NCI-H524 treated with DMSO at 0.1 percent for 48 hours (cell line): ENCODE measurements at regions not wholly inside any gene's neighbourhood (a gene's known extent, or its start where the extent isn't known, plus 50 kb on each side); places are given as distances from the start of the nearest gene placed in this dataset.
"Not testable (repeated sequence)": the region's sequence is repeated elsewhere in the genome, so short reads cannot be mapped to it uniquely, and the experiment has no call there.

Experiments used
- DNase-seq: peaks from one replicate; lab custom pipeline; 2025; lab: John Stamatoyannopoulos, UW

DNA sequence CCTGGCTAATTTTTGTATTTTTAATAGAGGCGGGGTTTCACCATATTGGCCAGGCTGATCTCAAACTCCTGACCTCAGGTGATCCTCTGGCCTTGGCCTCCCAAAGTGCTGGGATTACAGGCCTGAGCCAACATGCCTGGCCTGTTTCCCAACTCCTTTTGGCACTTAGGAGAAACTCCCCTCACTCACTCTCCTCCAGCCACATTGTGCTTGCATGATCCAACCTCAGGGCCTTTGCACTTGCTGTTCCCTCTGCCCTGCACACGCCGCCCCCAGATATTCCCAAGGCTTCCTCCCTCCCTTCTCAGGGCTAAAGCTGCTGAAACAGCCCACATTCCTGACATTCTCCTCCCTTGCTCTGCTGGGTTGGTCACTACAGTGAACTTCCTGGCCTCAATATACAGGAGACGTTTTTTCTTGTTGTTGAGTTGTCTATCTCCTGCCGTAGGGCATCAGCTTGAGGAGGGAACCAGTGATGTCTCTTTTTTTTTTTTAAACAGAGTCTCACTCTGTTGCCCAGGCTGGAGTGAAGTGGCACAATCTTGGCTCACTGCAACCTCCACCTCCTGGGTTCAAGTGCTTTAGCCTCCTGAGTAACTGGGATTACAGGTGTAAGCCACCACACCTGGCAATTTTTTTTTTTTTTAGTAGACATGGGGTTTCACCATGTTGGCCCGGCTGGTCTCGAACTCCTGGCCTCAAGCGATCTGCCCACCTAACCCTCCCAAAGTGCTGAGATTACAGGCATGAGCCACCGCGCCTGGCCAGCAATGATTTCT is 61.4 kb upstream of the PTPN1 start:
- DNase-seq: not testable (repeated sequence)

DNA sequence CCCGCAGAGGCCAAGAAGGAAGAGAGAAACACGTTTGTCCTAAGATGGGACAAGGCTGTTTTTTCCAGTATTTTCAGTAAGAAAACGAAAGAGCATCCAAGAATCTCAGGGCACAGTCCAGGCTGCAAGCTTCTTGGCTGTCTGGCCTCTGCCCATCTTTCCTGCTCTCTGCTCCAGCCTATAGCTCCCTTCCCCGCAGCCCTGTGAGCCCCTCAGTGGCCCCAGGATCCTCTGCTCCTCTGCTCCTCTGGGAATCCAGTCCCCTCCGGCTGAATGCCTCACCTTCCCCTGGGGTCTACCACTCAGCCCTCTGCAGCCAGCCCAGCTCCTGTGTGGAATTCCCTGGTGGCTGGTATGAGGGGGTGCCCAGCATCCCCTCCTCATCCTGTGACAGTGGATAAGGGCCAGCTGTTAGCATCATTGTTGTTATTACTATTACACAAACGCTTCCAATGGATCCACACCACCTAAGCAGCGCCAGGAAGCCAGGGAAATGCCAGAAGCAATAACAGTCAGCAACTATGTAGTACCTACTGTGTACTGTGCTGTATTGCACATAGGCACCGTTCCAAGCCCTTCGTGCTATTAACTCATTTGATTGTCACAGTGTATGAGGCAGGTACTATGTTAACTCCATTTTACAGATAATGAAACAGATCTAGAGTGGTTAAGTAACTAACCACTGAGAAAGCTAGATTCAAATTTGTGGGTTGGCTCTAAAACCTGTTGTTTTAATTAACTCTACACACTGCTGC is 60.3 kb upstream of the PTPN1 start:
- DNase-seq: no peak

DNA sequence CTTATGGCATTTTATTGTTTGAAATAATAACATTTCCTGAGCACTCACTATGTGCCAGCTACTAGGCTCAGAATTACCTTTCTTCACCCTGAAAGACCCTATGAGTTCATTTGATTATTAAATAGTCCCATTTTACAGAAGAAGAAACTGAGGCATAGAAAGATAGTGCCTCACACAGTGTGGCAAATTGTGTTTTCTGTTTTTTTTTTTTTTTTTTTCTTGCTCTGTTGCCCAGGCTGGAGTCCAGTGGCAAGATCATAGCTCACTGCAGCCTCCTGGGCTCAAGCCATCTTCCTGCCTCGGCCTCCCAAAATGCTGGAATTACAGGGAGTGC is 59.7 kb upstream of the PTPN1 start:
- no peak for DNase-seq

DNA sequence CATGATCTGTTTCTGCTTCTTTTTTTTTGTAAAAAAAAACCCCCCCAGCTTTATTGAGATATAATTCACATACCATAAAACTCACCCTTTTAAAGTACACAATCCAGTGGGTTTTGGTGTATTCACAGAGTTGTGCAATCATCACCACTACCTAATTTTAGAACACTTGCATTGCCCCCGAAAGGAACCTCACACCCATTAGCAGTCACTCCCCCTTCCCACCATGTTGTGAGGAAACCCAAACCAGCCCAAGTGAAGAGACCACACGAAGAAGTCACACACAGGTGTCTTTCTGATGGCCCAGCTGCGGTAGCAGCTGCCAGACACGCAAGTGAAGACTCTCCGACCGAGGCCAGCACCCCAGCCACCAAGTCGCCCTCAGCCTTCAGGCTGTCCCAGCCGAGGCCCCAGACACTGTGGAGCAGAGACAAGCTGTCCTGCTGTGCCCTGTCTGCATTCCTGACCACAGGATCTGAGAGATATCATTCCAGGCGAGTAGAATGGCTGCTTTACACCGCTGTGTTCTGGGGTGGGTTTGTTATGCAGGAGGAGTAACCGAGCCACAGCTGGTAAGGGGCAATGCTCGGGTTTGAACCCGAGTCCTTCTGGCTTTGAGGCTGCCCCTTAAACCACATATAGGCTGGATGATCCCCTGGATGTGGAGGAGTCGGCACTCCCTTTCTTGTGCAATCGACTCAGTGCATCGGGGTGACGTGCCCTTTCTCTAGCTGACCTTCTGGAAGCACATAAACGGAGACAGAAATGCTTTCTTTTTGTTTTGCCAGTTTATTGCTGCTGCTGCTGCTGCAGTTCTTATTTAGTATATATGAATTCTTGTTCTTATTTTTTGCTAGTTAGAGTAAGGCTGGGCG is 59.1 kb upstream of the PTPN1 start:
- DNase-seq: no peak

DNA sequence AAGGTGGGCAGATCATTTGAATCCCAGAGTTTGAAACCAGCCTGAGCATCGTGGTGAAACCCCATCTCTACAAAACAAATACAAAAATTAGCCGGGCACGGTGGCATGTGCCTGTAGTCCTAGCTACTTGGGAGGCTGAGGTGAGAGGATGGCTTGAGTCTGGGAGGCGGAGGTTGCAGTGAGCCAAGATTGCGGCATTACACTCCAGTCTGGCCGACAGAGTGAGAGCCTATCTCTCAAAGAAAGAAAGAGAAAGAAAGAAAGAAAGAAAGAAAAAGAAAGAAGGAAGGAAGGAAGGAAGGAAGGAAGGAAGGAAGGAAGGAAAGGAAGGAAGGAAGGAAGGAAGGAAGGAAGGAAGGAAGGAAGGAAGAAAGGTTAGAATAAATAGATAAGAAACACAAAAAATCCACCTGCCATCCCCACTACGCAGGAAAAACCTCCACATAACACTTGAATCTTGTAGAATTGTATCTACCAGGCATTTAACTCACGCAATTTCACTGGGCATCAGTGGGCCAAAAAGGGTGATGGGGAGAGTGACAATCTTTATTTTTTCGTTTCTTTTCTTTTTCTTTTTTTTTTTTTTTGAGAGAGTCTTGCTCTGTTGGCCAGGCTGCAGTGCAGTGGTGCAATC is 58.3 kb upstream of the PTPN1 start:
- not testable (repeated sequence) for DNase-seq

DNA sequence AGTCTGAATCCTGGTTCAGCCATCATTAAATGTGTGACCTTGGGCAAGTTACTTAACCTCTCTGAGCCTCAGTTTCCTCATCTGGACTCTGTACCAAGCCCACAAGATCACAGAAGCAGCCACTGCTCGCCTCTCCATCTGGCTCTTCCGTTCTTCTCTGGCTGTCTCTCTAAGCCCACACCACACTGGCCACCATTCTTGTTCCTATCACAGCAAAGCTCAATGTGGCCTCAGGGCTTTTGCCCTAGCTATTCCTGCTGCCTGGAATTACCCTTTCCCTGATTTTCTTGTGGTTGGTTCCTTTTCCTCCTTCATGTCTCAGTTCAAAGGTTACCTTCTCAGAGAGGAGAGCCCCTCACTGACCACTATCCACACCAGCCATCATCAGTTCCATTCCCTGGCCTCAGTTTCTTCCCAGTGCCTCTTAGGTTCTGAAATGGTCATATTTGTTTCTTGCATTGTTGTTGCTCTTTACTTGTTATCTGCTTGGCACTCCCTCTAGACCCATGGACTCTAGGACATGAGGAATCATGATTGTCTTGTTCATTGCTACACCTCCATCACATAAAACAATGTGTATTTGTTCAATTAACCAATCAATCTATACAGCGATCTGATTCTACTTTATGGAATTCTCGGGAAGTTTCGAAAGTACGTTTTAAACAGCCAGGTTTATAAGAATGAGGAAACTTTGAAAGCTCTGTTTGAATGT is 56.5 kb upstream of the PTPN1 start:
- DNase-seq: no peak

DNA sequence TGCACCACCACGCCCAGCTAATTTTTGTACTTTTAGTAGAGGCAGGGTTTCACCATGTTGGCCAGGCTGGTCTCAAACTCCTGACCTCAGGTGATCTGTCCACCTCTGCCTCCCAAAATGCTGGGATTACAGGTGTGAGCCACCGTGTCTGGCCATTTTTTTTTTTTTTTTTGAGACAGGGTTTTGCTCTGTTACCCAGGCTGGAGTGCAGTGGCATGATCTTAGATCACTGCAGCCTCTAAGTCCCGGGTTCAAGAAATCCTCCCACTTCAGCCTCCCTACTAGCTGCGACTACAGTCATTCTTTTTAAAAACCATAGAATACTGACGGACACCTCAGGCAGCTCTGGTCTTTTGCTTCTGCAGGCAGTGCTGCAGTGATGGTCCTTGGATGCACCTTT is 54.9 kb upstream of the PTPN1 start:
- not testable (repeated sequence) for DNase-seq

DNA sequence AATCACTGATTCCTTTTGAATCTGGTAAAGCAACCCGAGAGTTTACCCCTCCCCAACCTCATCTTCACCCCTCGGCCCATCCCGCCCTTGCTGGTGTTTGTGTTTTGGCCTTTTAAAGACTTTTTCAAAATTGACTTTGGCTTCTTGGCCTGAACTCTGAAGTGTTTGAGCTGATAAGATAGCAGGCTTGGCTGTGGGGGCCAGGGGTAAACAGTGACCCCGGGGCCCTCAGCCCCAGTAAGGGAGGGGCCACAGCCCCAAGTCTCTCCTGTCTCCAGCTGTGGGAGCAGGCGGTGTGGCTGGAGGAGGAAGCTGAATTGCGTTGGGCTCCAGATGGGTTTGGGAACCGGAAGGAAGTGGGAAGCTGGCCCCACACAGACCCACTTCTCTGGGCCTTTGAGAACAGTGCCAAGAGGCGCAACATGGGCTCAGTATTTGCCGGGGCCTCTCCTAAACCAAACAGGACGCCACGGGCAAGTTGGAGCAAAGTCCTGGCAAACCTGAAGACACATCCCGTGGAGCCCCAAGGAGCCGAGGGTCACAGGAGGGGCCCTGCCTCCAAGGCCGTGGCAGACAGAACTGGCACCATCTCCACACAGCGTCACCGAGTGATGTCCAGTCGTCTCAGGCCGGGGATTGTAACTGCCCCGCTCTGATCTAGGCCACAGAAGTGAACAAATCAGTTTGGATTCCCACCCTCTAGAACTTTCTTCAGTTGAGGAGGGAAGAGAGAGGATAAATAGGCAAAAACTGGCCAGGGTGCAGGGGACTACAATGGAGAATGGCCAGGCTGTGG is 54.3 kb upstream of the PTPN1 start:
- DNase-seq: no peak

DNA sequence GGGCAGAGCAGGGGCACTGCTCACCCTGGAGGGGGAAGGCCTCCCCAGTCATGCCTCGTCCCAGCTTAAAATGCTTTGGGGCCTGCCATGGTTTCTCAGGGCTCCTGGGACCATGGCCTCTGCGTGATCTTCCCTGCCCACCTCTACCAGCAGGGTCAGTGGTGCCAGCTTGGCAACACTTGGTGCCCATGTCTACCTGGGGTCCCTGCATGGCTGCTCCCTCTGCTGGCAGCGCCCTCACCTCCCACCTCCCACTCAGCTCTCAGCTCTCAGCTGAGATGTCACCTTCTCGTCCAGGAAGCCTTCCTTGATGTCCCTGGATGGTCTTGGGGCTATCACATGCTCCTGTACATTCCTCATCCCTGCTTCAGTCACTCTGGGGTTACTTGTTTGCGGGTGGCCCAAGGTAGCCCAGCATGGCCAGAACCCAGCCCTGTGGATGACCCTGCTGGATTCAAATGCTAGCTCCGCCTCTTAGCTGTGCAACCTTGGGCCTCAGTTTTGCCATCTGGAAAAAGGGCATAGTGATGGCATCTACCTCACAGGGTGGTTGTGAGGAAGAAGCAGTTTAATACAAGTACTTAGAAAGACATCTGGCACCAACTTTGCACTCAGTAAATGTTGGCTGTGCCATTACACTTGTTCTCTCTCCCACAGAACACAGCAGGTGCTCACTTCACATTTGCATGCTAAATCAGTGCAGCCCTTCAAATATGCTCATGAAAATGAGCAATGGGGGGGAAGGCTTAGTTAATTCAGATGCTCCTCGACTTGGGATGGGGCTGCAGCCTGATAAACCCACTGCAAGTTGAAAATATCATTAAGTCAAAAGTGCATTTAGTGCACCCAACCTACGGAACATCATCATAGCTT is 53.5 kb upstream of the PTPN1 start:
- no peak for DNase-seq

DNA sequence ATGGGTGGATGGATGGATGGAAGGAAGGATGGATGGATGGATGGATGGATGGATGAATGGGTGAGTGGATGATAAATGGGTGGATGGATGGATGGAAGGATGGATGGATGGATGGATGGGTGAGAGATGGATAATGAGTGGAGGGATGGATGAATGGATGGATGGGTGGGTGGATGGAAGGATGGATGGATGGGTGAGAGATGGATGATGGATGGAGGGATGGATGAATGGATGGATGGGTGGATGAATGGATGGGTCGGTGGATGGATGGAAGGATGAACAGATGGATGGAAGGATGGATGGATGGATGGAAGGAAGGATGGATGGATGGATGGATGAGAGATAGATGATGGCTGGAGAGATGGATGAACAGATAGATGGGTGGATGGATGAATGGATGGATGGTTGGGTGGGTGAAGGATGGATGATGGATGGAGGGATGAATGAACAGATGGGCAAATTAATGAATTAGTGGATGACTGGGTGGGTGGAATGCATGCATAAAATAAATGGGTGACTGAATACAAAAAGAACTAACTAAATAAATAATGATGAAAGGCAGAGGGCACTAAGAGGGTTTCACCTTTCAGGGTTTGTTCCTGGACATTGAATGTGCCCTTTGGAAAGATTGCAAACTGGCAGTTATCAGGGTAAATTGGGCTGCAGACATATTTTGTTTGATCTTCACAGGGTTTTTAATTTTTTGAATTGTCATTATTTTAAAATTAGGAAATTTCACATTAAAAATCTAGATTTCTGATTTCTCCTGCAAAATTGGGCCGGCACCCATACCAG is 50.9 kb upstream of the PTPN1 start:
- no peak for DNase-seq

DNA sequence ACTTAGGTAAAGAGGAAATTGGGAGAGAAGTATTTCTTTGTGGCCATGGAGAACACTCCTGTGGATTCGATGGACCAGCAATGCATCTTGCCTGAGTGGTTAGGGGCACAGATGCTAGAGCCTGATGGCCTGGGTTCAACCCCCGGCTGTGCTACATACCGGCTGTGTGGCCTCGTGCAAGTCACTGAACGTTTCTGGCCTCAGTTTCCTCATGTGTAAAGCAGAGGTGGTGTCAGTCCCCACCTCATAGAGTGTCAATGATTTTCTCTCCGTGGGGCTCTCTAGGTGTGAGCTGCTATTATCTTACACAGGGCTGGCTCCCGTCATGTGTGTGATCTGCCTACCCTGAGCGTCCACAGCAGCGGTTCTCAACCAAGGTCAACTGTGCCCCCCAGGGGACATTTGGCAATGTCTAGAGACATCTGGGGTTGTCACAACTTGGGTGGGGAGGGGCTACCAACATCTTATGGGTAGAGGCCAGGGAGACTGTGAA is 50.0 kb upstream of the PTPN1 start:
- no peak for DNase-seq
